HEK293 (cell line): ENCODE measurements at regions not wholly inside any gene's neighbourhood (a gene's known extent, or its start where the extent isn't known, plus 50 kb on each side); places are given as distances from the start of the nearest gene placed in this dataset.
"Not testable (repeated sequence)": the region's sequence is repeated elsewhere in the genome, so short reads cannot be mapped to it uniquely, and the experiment has no call there.

ENCODE experiments used
- CTCF ChIA-PET: fragments of 350-600 bp; formaldehyde crosslinking; extraction: SDS; loops from one replicate; lab custom pipeline; 2021; ENCODE audit warnings: antibody characterized with exemption; lab: Yijun Ruan, JAX
- POLR2A ChIA-PET: fragments of 300-600 bp; formaldehyde crosslinking; extraction: SDS; loops from one replicate; lab custom pipeline; 2020; ENCODE audit warnings: antibody characterized with exemption, inconsistent platforms; lab: Yijun Ruan, JAX
- H3K27ac ChIP-seq: fragments of 200-500 bp; sonication (Bioruptor generic); 2 replicates; pipeline ENCODE4 v1.5.1; 2014; ENCODE audit warnings: low read depth, low read length, control low read depth, inconsistent platforms; ENCODE audit errors: extremely low read depth
- H3K36me3 ChIP-seq, 2 experiments: fragments of 200-500 bp in 1 of 2; sonication (Bioruptor generic) in 1 of 2; 1 replicate in 1 of 2; 2 replicates in 1 of 2; pipeline ENCODE4 v1.5.1; 2014 to 2017; ENCODE audit warnings: inconsistent platforms in 2 of 2, low read length in 2 of 2; ENCODE audit not compliant: control insufficient read depth in 2 of 2, insufficient read depth in 1 of 2
- H3K4me1 ChIP-seq: fragments of 200-500 bp; sonication (Bioruptor generic); 2 replicates; pipeline ENCODE4 v1.5.1; 2014; ENCODE audit warnings: mild to moderate bottlenecking, low read length, inconsistent platforms; ENCODE audit not compliant: control insufficient read depth, insufficient read depth
- H3K4me3 ChIP-seq: 2 replicates; pipeline ENCODE4 v1.5.1; 2011; ENCODE audit warnings: low read depth, mild to moderate bottlenecking, control low read depth, low read length, moderate library complexity
- H3K9me3 ChIP-seq: fragments of 200-500 bp; sonication (Bioruptor generic); 2 replicates; pipeline ENCODE4 v1.5.1; 2014; ENCODE audit warnings: low read depth, low read length, inconsistent platforms; ENCODE audit not compliant: control insufficient read depth, insufficient read depth
- SCRT2 ChIP-seq: fragments of 450-650 bp; formaldehyde crosslinking; IDR thresholded peaks from 2 replicates; pipeline ENCODE4 v1.5.1; 2016; ENCODE audit warnings: missing biosample characterization, missing genetic modification characterization
- ZNF133 ChIP-seq: fragments of 450-650 bp; formaldehyde crosslinking; IDR thresholded peaks from 2 replicates; pipeline ENCODE4 v1.5.1; 2016; ENCODE audit warnings: missing biosample characterization, missing genetic modification characterization
- ZNF184 ChIP-seq: fragments of 450-650 bp; IDR thresholded peaks from 2 replicates; pipeline ENCODE4 v1.5.1; 2018; ENCODE audit warnings: missing biosample characterization, mild to moderate bottlenecking, missing genetic modification characterization
- ZNF214 ChIP-seq: fragments of 450-650 bp; formaldehyde crosslinking; IDR thresholded peaks from 2 replicates; pipeline ENCODE4 v1.5.1; 2017; ENCODE audit warnings: missing biosample characterization, mild to moderate bottlenecking, missing genetic modification characterization, borderline replicate concordance
- ZNF366 ChIP-seq: fragments of 450-650 bp; formaldehyde crosslinking; conservative IDR thresholded peaks from 2 replicates; pipeline ENCODE4 v1.5.1; 2016; ENCODE audit warnings: missing biosample characterization, missing genetic modification characterization
- ZNF398 ChIP-seq: fragments of 450-650 bp; formaldehyde crosslinking; IDR thresholded peaks from 2 replicates; pipeline ENCODE4 v1.5.1; 2017; ENCODE audit warnings: missing biosample characterization, missing genetic modification characterization
- ZNF416 ChIP-seq: fragments of 450-650 bp; formaldehyde crosslinking; IDR thresholded peaks from 2 replicates; pipeline ENCODE4 v1.5.1; 2016; ENCODE audit warnings: missing biosample characterization, missing genetic modification characterization
- ZNF571 ChIP-seq: fragments of 450-650 bp; formaldehyde crosslinking; IDR thresholded peaks from 2 replicates; pipeline ENCODE4 v1.5.0; 2017; ENCODE audit warnings: missing biosample characterization, missing genetic modification characterization
- ZNF664 ChIP-seq: fragments of 450-650 bp; formaldehyde crosslinking; IDR thresholded peaks from 2 replicates; pipeline ENCODE4 v1.5.1; 2016; ENCODE audit warnings: missing biosample characterization, missing genetic modification characterization
- ZNF677 ChIP-seq: fragments of 450-650 bp; IDR thresholded peaks from 2 replicates; pipeline ENCODE4 v1.5.0; 2018; ENCODE audit warnings: missing biosample characterization, mild to moderate bottlenecking, missing genetic modification characterization, moderate library complexity
- ZSCAN18 ChIP-seq: fragments of 450-650 bp; formaldehyde crosslinking; IDR thresholded peaks from 2 replicates; pipeline ENCODE4 v1.5.1; 2016; ENCODE audit warnings: missing biosample characterization, missing genetic modification characterization

- ChIA-PET POLR2A (no interaction called here), CTCF (interaction anchor here (3.2 kb wide), 1 partner anchor 8 kb away, joined by 19 read pairs; no protein-coding TSS in a partner anchor)
- H3K27ac ChIP-seq, result no peak overlapping the region
- no peak overlapping the region for H3K4me3 ChIP-seq
- no peak for TF ChIP-seq ZNF133 (tag by site-specific recombination)
- TF ChIP-seq SCRT2, result 0 out of 2 replicates have a peak, but pooled peaks have one; percentile 39
- no peaks in the 10 kb centered on the region for H3K36me3 ChIP-seq
- no peaks in the 10 kb centered on the region for H3K4me1 ChIP-seq
- no peaks in the 10 kb centered on the region for H3K9me3 ChIP-seq
Observed at GRCh38 chr5:133861161-133861737, 107.2 kb downstream of the C5orf15 start.

DNA sequence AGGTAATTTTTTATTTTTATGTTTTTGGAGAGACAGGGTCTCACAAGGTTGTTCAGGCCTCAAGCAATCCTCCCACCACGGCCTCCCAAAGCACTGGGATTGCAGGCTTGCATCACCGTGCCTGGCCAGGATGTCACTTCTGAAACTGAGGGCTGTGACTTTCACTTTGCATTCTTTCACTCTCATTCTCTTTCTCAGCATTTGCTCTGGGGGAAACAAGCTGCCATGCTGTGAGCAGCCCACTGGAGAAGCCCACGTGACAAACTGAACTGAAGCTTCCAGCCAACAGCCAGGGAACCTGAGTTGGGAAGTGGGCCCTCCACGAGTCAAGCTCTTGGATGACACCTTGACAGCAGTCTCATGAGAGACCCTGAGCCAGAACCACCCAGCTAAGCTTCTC, 109.4 kb downstream of the C5orf15 start:
- Histone ChIP-seq H3K36me3 (no peaks in the 10 kb centered on the region), H3K27ac (no peak overlapping the region)
- POLR2A ChIA-PET, result no interaction called here
- TF ChIP-seq ZNF571 (tag by site-specific recombination), result no peak
- no peak for TF ChIP-seq ZNF366 (tag by site-specific recombination)
- TF ChIP-seq ZNF398 (tag by site-specific recombination), result no peak
- TF ChIP-seq ZNF664 (tag by site-specific recombination), result no peak
- TF ChIP-seq, all 188 proteins: peak for 0
- no peak overlapping the region for H3K4me3 ChIP-seq
- no peaks in the 10 kb centered on the region for H3K9me3 ChIP-seq
- CTCF ChIA-PET, result interaction anchor here (0.5 to 3.2 kb wide), 3 partner anchors 8 to 198 kb away, joined by 3 to 19 read pairs (median 4); no protein-coding TSS in a partner anchor
- no peaks in the 10 kb centered on the region for H3K4me1 ChIP-seq

DNA sequence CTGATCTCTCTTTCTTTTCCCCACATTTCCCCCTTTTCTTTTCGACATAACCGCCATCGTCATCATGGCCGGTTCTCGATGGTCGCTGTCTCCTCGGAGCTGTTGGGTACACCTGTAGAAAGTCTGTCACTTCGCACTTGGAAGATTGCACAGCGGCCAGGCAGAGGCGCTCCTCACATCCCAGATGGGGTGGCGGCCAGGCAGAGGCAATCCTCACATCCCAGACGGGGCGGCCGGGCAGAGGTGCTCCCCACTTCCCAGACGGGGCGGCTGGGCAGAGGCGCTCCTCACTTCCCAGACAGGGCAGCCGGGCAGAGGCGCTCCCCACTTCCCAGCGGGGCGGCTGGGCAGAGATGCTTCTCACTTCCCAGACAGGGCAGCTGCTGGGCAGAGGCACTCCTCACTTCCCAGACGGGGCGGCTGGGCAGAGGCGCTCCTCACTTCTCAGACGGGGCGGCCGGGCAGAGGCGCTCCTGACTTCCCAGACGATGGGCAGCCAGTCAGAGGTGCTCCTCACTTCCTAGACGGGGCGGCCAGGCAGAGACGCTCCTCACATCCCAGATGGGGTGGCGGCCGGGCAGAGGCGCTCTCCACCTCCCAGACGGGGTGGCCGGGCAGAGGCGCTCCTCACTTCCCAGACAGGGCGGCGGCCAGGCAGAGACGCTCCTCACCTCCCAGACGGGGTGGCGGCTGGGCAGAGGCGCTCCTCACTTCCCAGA, 110.7 kb downstream of the C5orf15 start:
- H3K27ac ChIP-seq, CTCF ChIA-PET, H3K36me3 ChIP-seq, POLR2A ChIA-PET, H3K9me3 ChIP-seq, H3K4me3 ChIP-seq, H3K4me1 ChIP-seq: not testable (repeated sequence)

GRCh38 chr5:133854554-133854953, 113.9 kb downstream of the C5orf15 start:
- no peaks in the 10 kb centered on the region for H3K4me1 ChIP-seq
- CTCF ChIA-PET, result interaction anchor here (0.8 kb wide), 1 partner anchor 100 kb away, joined by 3 read pairs; no protein-coding TSS in a partner anchor
- POLR2A ChIA-PET, result no interaction called here
- H3K4me3 ChIP-seq, result no peak overlapping the region
- TF ChIP-seq ZNF416 (tag by site-specific recombination) (no peak), SCRT2 (0 out of 2 replicates have a peak, but pooled peaks have one; percentile 23)
- H3K27ac ChIP-seq, result no peak overlapping the region
- H3K9me3 ChIP-seq, result no peaks in the 10 kb centered on the region
- H3K36me3 ChIP-seq, result no peaks in the 10 kb centered on the region

GRCh38 chr5:133853646-133854365, 114.6 kb downstream of the C5orf15 start:
- CTCF ChIA-PET, result interaction anchor here (0.8 kb wide), 1 partner anchor 99 kb away, joined by 3 read pairs; no protein-coding TSS in a partner anchor
- Histone ChIP-seq H3K36me3 (no peaks in the 10 kb centered on the region), H3K4me3 (no peak overlapping the region), H3K27ac (no peak overlapping the region), H3K9me3 (no peaks in the 10 kb centered on the region), H3K4me1 (no peaks in the 10 kb centered on the region)
- POLR2A ChIA-PET, result no interaction called here
- TF ChIP-seq ZNF184 (no peak), ZSCAN18 (tag by site-specific recombination) (no peak), ZNF677 (no peak), ZNF416 (tag by site-specific recombination) (no peak), ZNF214 (tag by site-specific recombination) (no peak)
